Activated T-cell treated with anti-CD3 and anti-CD28 coated beads for 48 hours (primary cell): ENCODE measurements at regions not wholly inside any gene's neighbourhood (a gene's known extent, or its start where the extent isn't known, plus 50 kb on each side); places are given as distances from the start of the nearest gene placed in this dataset.

Experiments
- DNase-seq: peaks from one replicate; pipeline ENCODE4 v3.0.0-alpha.2; 2020; ENCODE audit warnings: low read depth

- DNase-seq = no peak
These were observed 455.4 kb upstream of the TSHZ3 start for GRCh38 chr19:31804668-31805067.

DNA sequence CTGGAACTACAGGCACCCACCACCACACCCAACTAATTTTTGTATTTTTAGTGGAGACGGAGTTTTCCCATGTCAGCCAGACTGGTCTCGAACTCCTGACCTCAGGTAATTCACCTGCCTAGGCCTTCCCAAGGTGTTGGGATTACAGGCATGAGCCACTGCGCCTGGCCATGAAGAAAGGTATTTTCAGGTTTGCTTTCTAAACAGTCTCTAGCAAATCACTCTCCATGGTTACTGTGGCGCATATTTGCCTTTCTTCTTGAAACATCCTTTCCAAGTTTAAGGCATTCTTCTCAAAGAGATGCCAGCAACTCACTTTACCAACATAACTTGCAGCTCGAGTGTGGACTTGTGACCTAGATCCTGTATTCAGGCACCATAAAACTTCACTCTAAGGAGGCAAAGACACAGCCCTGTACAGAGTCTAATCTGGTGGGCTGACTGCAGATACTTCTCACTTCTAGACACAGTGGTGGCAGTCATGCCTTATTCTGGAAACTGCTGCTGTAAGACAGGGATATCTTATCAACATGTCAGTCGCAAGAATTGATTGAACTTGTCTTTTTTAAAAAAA lies 461.4 kb upstream of the TSHZ3 start:
- no peak for DNase-seq

DNA sequence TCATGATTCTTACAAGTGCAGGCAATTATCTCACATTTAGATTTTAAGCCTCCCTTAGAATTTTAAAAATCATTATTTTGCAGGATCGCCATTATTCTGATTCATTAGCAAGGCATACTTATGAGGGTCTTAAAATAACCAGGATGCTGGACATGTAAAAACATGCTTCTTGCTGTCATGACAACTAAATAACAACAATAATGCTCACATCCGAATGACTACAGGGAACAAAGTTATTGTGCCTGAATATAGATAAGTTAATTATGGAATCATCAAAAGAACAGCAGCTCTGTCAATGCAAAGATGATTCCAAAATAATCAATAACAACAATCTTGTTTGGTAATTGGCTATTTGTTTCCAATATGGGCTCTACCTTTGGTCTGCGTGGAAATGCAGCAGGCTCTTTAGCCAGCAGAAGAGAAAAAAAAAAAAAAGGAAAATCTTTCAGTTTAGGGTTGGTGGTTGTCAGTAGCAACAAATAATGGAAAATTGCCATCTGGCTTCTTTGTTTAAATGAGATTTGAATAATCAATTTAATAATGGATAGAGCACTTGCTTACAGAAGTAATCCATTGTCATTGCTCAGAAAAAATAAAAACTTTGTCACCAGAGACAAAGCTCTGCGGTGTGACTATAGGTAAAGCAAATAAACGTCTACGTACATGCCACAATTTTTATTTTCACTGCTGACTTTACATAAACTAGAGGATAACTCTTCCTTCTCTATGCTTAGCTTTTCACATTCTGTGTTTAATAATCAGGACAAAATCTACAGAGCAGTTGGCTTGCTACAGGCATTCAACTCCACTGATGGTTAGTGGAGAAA lies 468.9 kb upstream of the TSHZ3 start:
- DNase-seq = no peak

GRCh38 chr19:31818798-31819105 lies 469.5 kb upstream of the TSHZ3 start:
- no peak for DNase-seq

DNA sequence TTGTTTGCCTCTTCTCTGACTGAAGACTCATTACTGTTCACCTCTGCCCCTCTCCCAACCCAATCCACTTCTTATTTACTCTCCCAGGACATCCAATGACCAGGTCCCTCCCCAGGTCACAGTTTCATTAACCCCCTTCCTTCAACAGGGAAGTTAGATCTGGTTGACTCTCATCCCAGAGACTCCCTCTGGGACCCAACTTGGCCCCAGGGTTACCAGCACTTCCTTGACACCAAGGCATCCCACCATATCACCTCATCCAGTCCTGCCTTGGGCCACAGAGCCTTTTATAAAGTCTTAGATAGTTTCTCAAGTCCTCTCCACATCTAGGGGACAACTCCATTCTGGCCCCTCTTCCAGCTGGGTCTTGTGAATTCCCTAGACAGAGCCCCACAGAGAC lies 470.6 kb upstream of the TSHZ3 start:
- DNase-seq = no peak

GRCh38 chr19:31821346-31821745 lies 472.1 kb upstream of the TSHZ3 start:
- DNase-seq = no peak

- no peak for DNase-seq
These were observed 476.2 kb upstream of the TSHZ3 start for GRCh38 chr19:31825134-31826094.

- DNase-seq = no peak
These were observed 477.1 kb upstream of the TSHZ3 start for GRCh38 chr19:31826325-31826724.

DNA sequence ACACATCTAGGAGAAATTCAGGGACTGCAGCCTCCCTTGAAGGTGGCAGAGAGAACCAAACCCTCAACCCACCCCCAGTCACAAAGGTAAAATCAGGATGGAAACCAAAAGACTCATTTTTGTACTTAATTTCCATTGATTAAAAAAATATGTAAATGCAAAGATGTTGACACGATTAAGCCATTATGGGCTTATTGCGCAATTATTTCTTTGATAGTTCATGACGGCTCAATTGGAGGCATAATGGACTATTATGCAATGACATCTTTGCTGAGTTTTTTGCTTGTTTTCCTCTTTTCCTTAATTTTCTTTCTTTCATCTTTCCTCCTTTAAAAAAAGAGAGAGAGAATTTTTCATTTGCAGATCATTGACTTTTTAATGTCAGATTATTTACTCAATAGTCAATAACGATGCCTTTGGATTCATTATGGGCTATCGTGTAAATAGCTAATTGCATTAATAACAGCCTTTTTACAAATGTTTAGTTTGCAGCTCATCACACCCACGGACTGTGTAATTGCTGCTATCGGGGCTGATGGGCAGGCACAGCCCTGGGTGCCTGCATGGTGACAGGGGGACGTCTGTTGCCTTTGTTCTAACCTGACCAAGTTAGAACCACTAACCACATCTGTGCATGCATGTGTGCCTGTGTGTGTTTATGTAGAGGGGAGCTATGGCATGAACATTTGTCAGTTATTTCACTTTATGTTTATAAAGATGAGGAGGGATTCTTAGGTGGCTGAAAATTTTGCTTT lies 482.4 kb upstream of the TSHZ3 start:
- DNase-seq = no peak

GRCh38 chr19:31832176-31832548 lies 482.9 kb upstream of the TSHZ3 start:
- no peak for DNase-seq

GRCh38 chr19:31834070-31834469 lies 484.8 kb upstream of the TSHZ3 start:
- DNase-seq = no peak

GRCh38 chr19:31838163-31838815 lies 489.1 kb upstream of the TSHZ3 start:
- no peak for DNase-seq

- DNase-seq = no peak
These were observed 491.1 kb upstream of the TSHZ3 start for GRCh38 chr19:31840371-31840770.

GRCh38 chr19:31841755-31842154 lies 492.5 kb upstream of the TSHZ3 start:
- no peak for DNase-seq

DNA sequence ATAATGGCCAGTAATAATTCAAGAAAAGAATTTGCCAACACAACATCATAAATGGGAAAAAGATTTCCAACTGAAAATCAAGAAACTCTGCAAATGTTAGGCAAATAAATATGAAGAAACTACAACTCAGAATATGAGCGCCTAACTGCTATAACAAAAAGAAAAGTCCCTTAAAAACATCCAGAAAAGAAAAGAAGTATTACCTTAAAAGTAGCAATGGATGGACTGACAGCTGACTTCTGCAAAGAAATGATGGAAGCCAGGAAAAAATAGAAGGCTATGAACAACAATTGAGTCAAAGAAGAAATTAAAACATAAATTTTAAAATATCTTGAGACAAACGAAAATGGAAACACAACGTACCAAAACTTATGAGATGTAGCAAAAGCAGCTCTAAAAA lies 482.3 kb upstream of the ZNF507 start:
- DNase-seq = no peak

- DNase-seq = no peak
These were observed 471.1 kb upstream of the ZNF507 start for GRCh38 chr19:31874313-31874712.

GRCh38 chr19:31875591-31875990 lies 469.8 kb upstream of the ZNF507 start:
- no peak for DNase-seq

DNA sequence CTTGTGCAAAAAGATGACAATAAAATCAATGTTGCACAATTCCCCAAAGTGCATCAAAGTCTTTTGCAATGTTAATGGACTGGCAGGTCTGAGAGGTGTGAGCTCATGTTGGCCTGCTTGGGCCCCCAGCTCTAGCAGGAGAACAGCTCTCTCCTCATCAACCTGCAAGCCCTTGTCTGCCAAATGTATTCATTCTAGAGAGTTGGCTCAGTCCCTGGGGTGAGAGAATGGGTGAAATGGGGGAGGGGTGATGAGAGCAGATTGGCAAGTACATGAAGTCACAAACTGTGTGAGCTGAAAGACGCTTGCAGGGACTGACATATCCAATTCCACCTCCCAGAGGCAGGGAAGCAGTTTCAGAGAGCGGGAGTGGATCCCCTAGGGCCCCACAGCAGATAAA lies 465.1 kb upstream of the ZNF507 start:
- no peak for DNase-seq

DNA sequence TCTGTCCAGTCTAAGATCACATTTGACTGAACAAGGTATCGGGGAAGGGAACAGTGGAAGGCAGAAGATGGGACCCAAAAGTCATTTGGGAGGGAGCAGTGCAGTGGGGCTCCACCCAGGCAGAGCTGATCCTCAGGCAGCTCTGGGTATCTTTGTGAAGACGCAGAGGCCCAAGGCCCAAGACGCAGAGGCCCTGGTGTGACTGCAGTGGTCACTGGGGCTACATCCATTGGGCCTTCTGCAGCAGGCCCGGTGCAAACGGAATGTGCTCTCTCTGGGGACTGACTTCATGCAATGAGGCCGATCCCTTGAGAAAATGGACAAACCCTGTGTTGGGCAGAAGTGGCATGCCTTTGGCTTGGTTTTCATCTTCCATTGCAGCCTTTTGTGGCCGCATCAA lies 463.4 kb upstream of the ZNF507 start:
- no peak for DNase-seq

DNA sequence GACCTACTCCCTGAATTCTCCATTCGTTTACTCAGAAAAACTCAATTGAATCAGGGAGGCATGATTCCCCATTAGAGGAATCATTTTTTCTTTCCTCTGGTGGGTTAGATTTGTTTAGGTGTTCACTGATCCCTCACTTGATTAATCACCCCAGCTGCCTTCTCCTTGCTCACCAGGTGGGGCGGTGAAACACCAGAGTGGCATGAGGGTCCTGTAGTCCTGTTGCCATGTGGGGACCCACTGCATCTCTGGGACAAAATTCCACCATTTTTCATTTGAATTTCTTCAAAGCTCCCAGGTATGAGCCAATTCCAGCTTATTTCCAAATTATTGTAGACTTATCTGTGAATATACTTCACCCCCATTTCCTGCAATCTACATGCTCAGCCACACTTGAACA lies 462.7 kb upstream of the ZNF507 start:
- DNase-seq = no peak

GRCh38 chr19:31883296-31883990 lies 462.0 kb upstream of the ZNF507 start:
- no peak for DNase-seq
